H9 (cell line): ENCODE measurements at regions not wholly inside any gene's neighbourhood (a gene's known extent, or its start where the extent isn't known, plus 50 kb on each side); places are given as distances from the start of the nearest gene placed in this dataset.

ENCODE experiments used
- DNase-seq: peaks from one replicate; pipeline ENCODE4 v3.0.0-alpha.2; 2017
- H2AFZ ChIP-seq: one replicate; pipeline ENCODE4 v1.6.1; 2013; ENCODE audit warnings: mild to moderate bottlenecking, low read length, control low read depth, moderate library complexity
- H2AK5ac ChIP-seq: 2 replicates; pipeline ENCODE4 v1.6.1; 2013; ENCODE audit warnings: low read length, control low read depth, mixed read lengths; ENCODE audit not compliant: insufficient read length
- H2BK120ac ChIP-seq: one replicate; pipeline ENCODE4 v1.6.1; 2013; ENCODE audit warnings: low read depth, mild to moderate bottlenecking, low read length, control low read depth, inconsistent platforms; ENCODE audit not compliant: poor library complexity, severe bottlenecking
- H2BK12ac ChIP-seq: 2 replicates; pipeline ENCODE4 v1.6.1; 2013; ENCODE audit warnings: low read length, control low read depth, mixed read lengths, low read depth; ENCODE audit not compliant: insufficient read length
- H2BK15ac ChIP-seq: 2 replicates; pipeline ENCODE4 v1.6.1; 2013; ENCODE audit warnings: low read depth, low read length, control low read depth
- H2BK20ac ChIP-seq: one replicate; pipeline ENCODE4 v1.6.1; 2013; ENCODE audit warnings: low read depth, mild to moderate bottlenecking, low read length, control low read depth, inconsistent platforms; ENCODE audit not compliant: poor library complexity, severe bottlenecking
- H2BK5ac ChIP-seq: 2 replicates; pipeline ENCODE4 v1.6.1; 2013; ENCODE audit warnings: low read length, control low read depth, mixed read lengths; ENCODE audit not compliant: insufficient read length
- H3K14ac ChIP-seq: 2 replicates; pipeline ENCODE4 v1.6.1; 2013; ENCODE audit warnings: low read length, control low read depth; ENCODE audit not compliant: insufficient read depth
- H3K18ac ChIP-seq: 2 replicates; pipeline ENCODE4 v1.6.1; 2013; ENCODE audit warnings: low read depth, mild to moderate bottlenecking, mixed read lengths, low read length, control low read depth; ENCODE audit not compliant: insufficient read length
- H3K23ac ChIP-seq: 2 replicates; pipeline ENCODE4 v1.6.1; 2013; ENCODE audit warnings: low read length, control low read depth, mixed read lengths, low read depth; ENCODE audit not compliant: insufficient read length
- H3K23me2 ChIP-seq: 2 replicates; pipeline ENCODE4 v1.6.1; 2013; ENCODE audit warnings: low read depth, mild to moderate bottlenecking, mixed read lengths, low read length, control low read depth; ENCODE audit not compliant: insufficient read length, poor library complexity, severe bottlenecking
- H3K27ac ChIP-seq: 2 replicates; pipeline ENCODE4 v1.5.1; 2013; ENCODE audit warnings: low read length, control low read depth, mixed read lengths, low read depth; ENCODE audit not compliant: insufficient read length
- H3K27me3 ChIP-seq: 2 replicates; pipeline ENCODE4 v1.6.1; 2013; ENCODE audit warnings: low read length, control low read depth, inconsistent platforms; ENCODE audit not compliant: insufficient read depth
- H3K4ac ChIP-seq: 2 replicates; pipeline ENCODE4 v1.6.1; 2013; ENCODE audit warnings: low read depth, mild to moderate bottlenecking, control low read depth, inconsistent platforms, low read length, moderate library complexity
- H3K4me1 ChIP-seq: 2 replicates; pipeline ENCODE4 v1.6.1; 2013; ENCODE audit warnings: low read length, control low read depth, inconsistent platforms; ENCODE audit not compliant: insufficient read depth
- H3K4me2 ChIP-seq: 2 replicates; pipeline ENCODE4 v1.6.1; 2013; ENCODE audit warnings: low read length, control low read depth, mixed read lengths; ENCODE audit not compliant: insufficient read length, insufficient read depth
- H3K56ac ChIP-seq: 2 replicates; pipeline ENCODE4 v1.6.1; 2013; ENCODE audit warnings: low read depth, mild to moderate bottlenecking, mixed read lengths, low read length, control low read depth; ENCODE audit not compliant: insufficient read length
- H3K79me1 ChIP-seq: 2 replicates; pipeline ENCODE4 v1.6.1; 2013; ENCODE audit warnings: low read depth, mild to moderate bottlenecking, moderate library complexity, low read length, control low read depth, inconsistent platforms; ENCODE audit not compliant: insufficient read depth, poor library complexity, severe bottlenecking
- H3K79me2 ChIP-seq: 2 replicates; pipeline ENCODE4 v1.6.1; 2013; ENCODE audit warnings: low read length, control low read depth, inconsistent platforms; ENCODE audit not compliant: insufficient read depth
- H3K9ac ChIP-seq: 2 replicates; pipeline ENCODE4 v1.6.1; 2013; ENCODE audit warnings: low read length, control low read depth, mixed read lengths; ENCODE audit not compliant: insufficient read length; ENCODE audit errors: extremely low read depth
- H3K9me3 ChIP-seq: one replicate; pipeline ENCODE4 v1.6.1; 2013; ENCODE audit warnings: low read depth, low read length, inconsistent platforms; ENCODE audit not compliant: control insufficient read depth
- H3T11ph ChIP-seq: one replicate; pipeline ENCODE4 v1.6.1; 2013; ENCODE audit warnings: mild to moderate bottlenecking, low read length, control low read depth, inconsistent platforms
- H4K20me1 ChIP-seq: one replicate; pipeline ENCODE4 v1.6.1; 2013; ENCODE audit not compliant: control insufficient read depth, insufficient read length, insufficient read depth
- H4K5ac ChIP-seq: 2 replicates; pipeline ENCODE4 v1.6.1; 2013; ENCODE audit warnings: low read depth, mild to moderate bottlenecking, mixed read lengths, low read length, control low read depth; ENCODE audit not compliant: insufficient read length
- H4K8ac ChIP-seq: replicated peaks from 2 replicates; pipeline ENCODE4 v1.6.1; 2013; ENCODE audit warnings: low read length, control low read depth, mixed read lengths, low read depth; ENCODE audit not compliant: insufficient read length
- H4K91ac ChIP-seq: 2 replicates; pipeline ENCODE4 v1.6.1; 2013; ENCODE audit warnings: low read depth, mild to moderate bottlenecking, moderate library complexity, mixed read lengths, low read length, control low read depth; ENCODE audit not compliant: insufficient read length
- H3K27ac Mint-ChIP-seq, 3 experiments: 2 replicates in 2 of 3; 3 replicates in 1 of 3; pipeline ENCODE4 v1.8.0; 2020 to 2021; ENCODE audit warnings: mixed read lengths in 3 of 3, mild to moderate bottlenecking in 1 of 3, moderate library complexity in 1 of 3
- H3K27me3 Mint-ChIP-seq: 2 replicates; pipeline ENCODE4 v1.8.0; 2021; ENCODE audit warnings: low read depth, mild to moderate bottlenecking, moderate library complexity, mixed read lengths
- H3K36me3 Mint-ChIP-seq, 3 experiments: 2 replicates in 2 of 3; 3 replicates in 1 of 3; pipeline ENCODE4 v1.8.0; 2020 to 2021; ENCODE audit warnings: low read depth in 3 of 3, mixed read lengths in 3 of 3; ENCODE audit not compliant: insufficient read depth in 1 of 3
- H3K4me1 Mint-ChIP-seq, 2 experiments: 2 replicates each; pipeline ENCODE4 v1.8.0; 2020; ENCODE audit warnings: mixed read lengths in 2 of 2
- H3K4me3 Mint-ChIP-seq, 2 experiments: 2 replicates in 1 of 2; 3 replicates in 1 of 2; pipeline ENCODE4 v1.8.0; 2020 to 2021; ENCODE audit warnings: mild to moderate bottlenecking in 2 of 2, mixed read lengths in 2 of 2, moderate library complexity in 1 of 2
- H3K9me3 Mint-ChIP-seq, 2 experiments: 2 replicates in 1 of 2; 3 replicates in 1 of 2; pipeline ENCODE4 v1.8.0; 2020; ENCODE audit warnings: mild to moderate bottlenecking in 2 of 2, mixed read lengths in 2 of 2, moderate library complexity in 1 of 2
- WGBS: extraction: QIAGEN DNeasy Blood & Tissue Kit; methylation state at CpG from one replicate; pipeline ENCODE4 v1.1.7; 2013; ENCODE audit warnings: missing lambda C conversion rate, low lambda C conversion rate, mixed read lengths; ENCODE audit not compliant: insufficient read length; ENCODE audit errors: extremely low coverage; 5-methylcytosine and 5-hydroxymethylcytosine counted together
- TF ChIP-seq, protein P1 (sequence below): fragments of 200-600 bp; sonication (generic); conservative IDR thresholded peaks from 3 replicates; pipeline ENCODE4 v1.8.0; 2021; ENCODE audit warnings: antibody characterized with exemption, mild to moderate bottlenecking

DNA sequence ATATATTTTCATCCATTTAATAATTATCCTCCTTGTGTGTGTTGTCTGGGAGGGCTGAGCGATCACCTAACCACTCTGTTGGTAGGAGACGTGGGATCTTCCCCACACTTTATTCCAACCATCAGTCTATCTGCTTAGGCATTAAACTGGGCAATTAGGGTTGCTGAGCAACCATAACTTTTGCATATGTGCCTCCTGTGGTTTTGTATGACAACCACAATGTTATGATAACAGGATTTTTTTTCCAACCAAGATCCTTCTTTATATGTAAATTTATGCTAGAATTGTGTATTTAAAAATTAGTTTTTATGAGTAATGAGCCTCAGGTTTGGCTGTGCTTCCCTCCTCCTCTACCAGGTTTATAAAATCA lies 495.0 kb upstream of the MGMT start:
- Histone ChIP-seq H3K18ac (no peak overlapping the region), H3K4me2 (no peak overlapping the region), H4K8ac (no peak overlapping the region), H3K9ac (no peak overlapping the region), H3K4me1 (peaks cover 2% of the 10 kb centered on the region; the same call in 1 of the 2 replicates), H2BK15ac (no peak overlapping the region), H4K91ac (no peak overlapping the region), H2BK120ac (no peak overlapping the region), H2AK5ac (no peak overlapping the region), H3K4ac (no peak overlapping the region), H3K79me1 (no peaks in the 10 kb centered on the region), H3K9me3 (no peaks in the 10 kb centered on the region), H2BK12ac (no peak overlapping the region), H2BK5ac (no peak overlapping the region), H3K79me2 (no peaks in the 10 kb centered on the region), H2AFZ (no peak overlapping the region), H3K23ac (no peak overlapping the region), H3K14ac (no peak overlapping the region), H4K20me1 (no peaks in the 10 kb centered on the region), H3K27me3 (no peaks in the 10 kb centered on the region), H3K56ac (no peak overlapping the region), H3K27ac (no peak overlapping the region), H2BK20ac (no peak overlapping the region), H3K23me2 (no peaks in the 10 kb centered on the region), H3T11ph (no peak overlapping the region), H4K5ac (no peak overlapping the region)
- Mint-ChIP-seq H3K27me3 (peaks cover 4% of the 10 kb centered on the region), H3K4me3 (no peak overlapping the region), H3K4me1 (peaks cover 5 to 7% of the 10 kb centered on the region in 2 experiments; a peak in 3 of 4 replicates), H3K36me3 (no peaks in the 10 kb centered on the region), H3K27ac (no peak overlapping the region; a peak in 1 of 7 replicates), H3K9me3 (0 out of 5 replicates have a peak, but pooled peaks cover 0 to 2% of the 10 kb centered on the region in 2 experiments)
- TF ChIP-seq, protein P1, sequence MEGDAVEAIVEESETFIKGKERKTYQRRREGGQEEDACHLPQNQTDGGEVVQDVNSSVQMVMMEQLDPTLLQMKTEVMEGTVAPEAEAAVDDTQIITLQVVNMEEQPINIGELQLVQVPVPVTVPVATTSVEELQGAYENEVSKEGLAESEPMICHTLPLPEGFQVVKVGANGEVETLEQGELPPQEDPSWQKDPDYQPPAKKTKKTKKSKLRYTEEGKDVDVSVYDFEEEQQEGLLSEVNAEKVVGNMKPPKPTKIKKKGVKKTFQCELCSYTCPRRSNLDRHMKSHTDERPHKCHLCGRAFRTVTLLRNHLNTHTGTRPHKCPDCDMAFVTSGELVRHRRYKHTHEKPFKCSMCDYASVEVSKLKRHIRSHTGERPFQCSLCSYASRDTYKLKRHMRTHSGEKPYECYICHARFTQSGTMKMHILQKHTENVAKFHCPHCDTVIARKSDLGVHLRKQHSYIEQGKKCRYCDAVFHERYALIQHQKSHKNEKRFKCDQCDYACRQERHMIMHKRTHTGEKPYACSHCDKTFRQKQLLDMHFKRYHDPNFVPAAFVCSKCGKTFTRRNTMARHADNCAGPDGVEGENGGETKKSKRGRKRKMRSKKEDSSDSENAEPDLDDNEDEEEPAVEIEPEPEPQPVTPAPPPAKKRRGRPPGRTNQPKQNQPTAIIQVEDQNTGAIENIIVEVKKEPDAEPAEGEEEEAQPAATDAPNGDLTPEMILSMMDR, result no peak
- no peak for DNase-seq
- no CpG with 5 or more reads among the region's 2 CpGs for WGBS
